ENCODE measurements at regions not wholly inside any gene's neighbourhood (a gene's known extent, or its start where the extent isn't known, plus 50 kb on each side); places are given as distances from the start of the nearest gene placed in this dataset.
"Not testable (repeated sequence)": the region's sequence is repeated elsewhere in the genome, so short reads cannot be mapped to it uniquely, and the experiment has no call there.

- Mint-ChIP-seq H3K9me3 (ENCODE audit: low read depth) (no peaks in the 10 kb centered on the region), H3K36me3 (no peaks in the 10 kb centered on the region), H3K27me3 (no peaks in the 10 kb centered on the region), H3K4me1 (ENCODE audit: low read depth) (no peaks in the 10 kb centered on the region), H3K4me3 (no peak overlapping the region), H3K27ac (no peak overlapping the region)
Measured at GRCh38 chr4:124055336-124055735, 657.2 kb downstream of the ANKRD50 start.

GRCh38 chr4:124055896-124056295 is 656.6 kb downstream of the ANKRD50 start:
- Mint-ChIP-seq H3K27me3 (no peaks in the 10 kb centered on the region), H3K9me3 (ENCODE audit: low read depth) (no peaks in the 10 kb centered on the region), H3K36me3 (no peaks in the 10 kb centered on the region), H3K27ac (no peak overlapping the region), H3K4me3 (no peak overlapping the region), H3K4me1 (ENCODE audit: low read depth) (no peaks in the 10 kb centered on the region)

- Mint-ChIP-seq H3K4me1 (ENCODE audit: low read depth) (no peaks in the 10 kb centered on the region), H3K27me3 (no peaks in the 10 kb centered on the region), H3K27ac (no peak overlapping the region), H3K36me3 (no peaks in the 10 kb centered on the region), H3K4me3 (no peak overlapping the region), H3K9me3 (ENCODE audit: low read depth) (no peaks in the 10 kb centered on the region)
Measured at GRCh38 chr4:124060261-124060918, 652.1 kb downstream of the ANKRD50 start.

DNA sequence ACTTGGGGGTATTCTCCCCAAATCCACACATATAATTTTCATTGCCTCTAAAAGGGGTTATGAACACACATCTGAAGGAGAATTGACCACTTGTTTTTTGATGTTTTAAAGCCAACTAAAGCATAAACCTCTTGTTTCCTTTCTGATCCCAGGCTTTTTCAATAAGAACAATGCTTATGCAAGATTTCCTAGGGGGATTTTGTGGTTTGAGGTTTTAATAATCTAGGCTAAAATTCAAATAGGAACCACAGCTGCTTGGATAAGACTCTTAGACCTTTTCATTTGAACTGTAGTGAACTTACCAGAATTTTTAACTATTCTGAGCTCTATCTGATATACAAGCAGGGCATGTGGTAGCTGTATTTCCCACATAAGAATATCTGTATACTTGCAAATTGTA is 651.1 kb downstream of the ANKRD50 start:
- Mint-ChIP-seq H3K36me3 (no peaks in the 10 kb centered on the region), H3K27ac (no peak overlapping the region), H3K27me3 (no peaks in the 10 kb centered on the region), H3K9me3 (ENCODE audit: low read depth) (no peaks in the 10 kb centered on the region), H3K4me3 (no peak overlapping the region), H3K4me1 (ENCODE audit: low read depth) (no peaks in the 10 kb centered on the region)

DNA sequence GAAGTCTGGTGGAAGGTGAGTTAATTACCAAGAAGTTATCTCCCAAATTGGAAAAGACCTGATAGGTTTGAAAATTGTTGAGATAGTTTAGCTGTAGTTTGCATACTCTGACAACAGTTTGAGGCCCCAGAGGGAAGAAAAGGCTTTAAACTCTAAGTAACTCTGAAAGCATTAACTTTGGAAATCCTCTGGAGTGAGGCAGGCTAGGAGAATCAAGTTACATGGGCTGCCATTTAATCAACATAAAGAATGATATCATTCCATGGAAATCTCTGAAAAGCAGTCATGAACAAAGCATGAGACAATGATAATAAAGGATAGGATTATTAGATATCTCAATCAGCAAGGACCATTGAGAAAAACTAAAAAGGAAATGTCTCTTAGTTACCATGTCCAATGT is 647.1 kb downstream of the ANKRD50 start:
- Mint-ChIP-seq H3K9me3 (ENCODE audit: low read depth) (peaks cover 8% of the 10 kb centered on the region), H3K27ac (no peak overlapping the region), H3K27me3 (no peaks in the 10 kb centered on the region), H3K4me3 (no peak overlapping the region), H3K36me3 (no peaks in the 10 kb centered on the region), H3K4me1 (ENCODE audit: low read depth) (no peaks in the 10 kb centered on the region)

DNA sequence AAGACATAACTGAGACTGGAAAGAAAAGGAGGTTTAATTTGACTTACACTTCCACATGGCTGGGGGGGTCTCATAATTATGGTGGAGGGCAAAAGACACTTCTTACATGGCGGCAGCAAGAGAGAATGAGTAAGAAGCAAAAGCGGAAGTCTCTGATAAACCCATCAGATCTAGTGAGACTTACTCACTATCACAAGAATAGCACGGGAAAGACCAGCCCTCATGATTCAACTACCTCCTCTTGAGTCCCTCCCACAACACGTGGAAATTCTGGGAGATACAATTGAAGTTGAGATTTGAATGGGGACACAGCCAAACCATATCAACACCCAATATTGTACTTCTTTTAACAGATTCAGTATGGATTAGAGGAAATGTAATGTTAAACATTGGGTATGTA is 646.6 kb downstream of the ANKRD50 start:
- Mint-ChIP-seq H3K4me1 (ENCODE audit: low read depth) (no peaks in the 10 kb centered on the region), H3K4me3 (no peak overlapping the region), H3K27me3 (no peaks in the 10 kb centered on the region), H3K36me3 (peaks cover 2% of the 10 kb centered on the region), H3K27ac (no peak overlapping the region), H3K9me3 (ENCODE audit: low read depth) (peaks cover 14% of the 10 kb centered on the region)

GRCh38 chr4:124066595-124066994 is 645.9 kb downstream of the ANKRD50 start:
- Mint-ChIP-seq H3K36me3 (peaks cover 2% of the 10 kb centered on the region), H3K9me3 (ENCODE audit: low read depth) (peaks cover 20% of the 10 kb centered on the region), H3K4me1 (ENCODE audit: low read depth) (no peaks in the 10 kb centered on the region), H3K4me3 (no peak overlapping the region), H3K27me3 (no peaks in the 10 kb centered on the region), H3K27ac (no peak overlapping the region)

DNA sequence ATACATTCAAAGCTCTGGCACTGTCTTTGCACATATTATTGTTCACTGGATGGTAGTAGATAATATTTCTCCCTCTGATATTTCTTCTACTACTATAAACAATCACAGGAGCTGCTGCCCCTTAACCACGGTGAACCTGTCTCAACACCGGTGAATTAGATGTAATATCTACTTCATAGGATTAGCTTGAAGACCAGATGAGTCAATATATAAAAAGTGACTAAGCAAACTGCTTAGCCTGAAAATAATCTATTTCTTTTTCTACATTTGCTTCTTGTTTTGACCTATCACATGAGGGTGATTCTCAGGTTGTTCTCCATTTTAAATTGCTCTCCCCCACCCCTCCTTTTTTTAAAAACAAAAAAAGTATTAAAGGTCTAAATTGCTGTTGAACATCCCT is 645.5 kb downstream of the ANKRD50 start:
- no peak overlapping the region for H3K27ac Mint-ChIP-seq
- peaks cover 23% of the 10 kb centered on the region for H3K9me3 Mint-ChIP-seq (ENCODE audit: low read depth)
- peaks cover 2% of the 10 kb centered on the region for H3K36me3 Mint-ChIP-seq
- no peak overlapping the region for H3K4me3 Mint-ChIP-seq
- H3K27me3 Mint-ChIP-seq = no peaks in the 10 kb centered on the region
- no peaks in the 10 kb centered on the region for H3K4me1 Mint-ChIP-seq (ENCODE audit: low read depth)

- H3K4me3 Mint-ChIP-seq = no peak overlapping the region
- H3K27ac Mint-ChIP-seq = no peak overlapping the region
- peaks cover 1% of the 10 kb centered on the region for H3K27me3 Mint-ChIP-seq
- H3K9me3 Mint-ChIP-seq (ENCODE audit: low read depth) = peaks cover 23% of the 10 kb centered on the region
- no peaks in the 10 kb centered on the region for H3K4me1 Mint-ChIP-seq (ENCODE audit: low read depth)
- peaks cover 2% of the 10 kb centered on the region for H3K36me3 Mint-ChIP-seq
Measured at GRCh38 chr4:124070688-124071484, 641.6 kb downstream of the ANKRD50 start.

GRCh38 chr4:124075276-124075675 is 637.3 kb downstream of the ANKRD50 start:
- H3K36me3 Mint-ChIP-seq; H3K4me3 Mint-ChIP-seq; H3K27ac Mint-ChIP-seq; H3K27me3 Mint-ChIP-seq; H3K4me1 Mint-ChIP-seq (ENCODE audit: low read depth): not testable (repeated sequence)
- peaks cover 32% of the 10 kb centered on the region for H3K9me3 Mint-ChIP-seq (ENCODE audit: low read depth)

GRCh38 chr4:124079174-124079780 is 633.3 kb downstream of the ANKRD50 start:
- H3K9me3 Mint-ChIP-seq (ENCODE audit: low read depth) = peaks cover 22% of the 10 kb centered on the region
- H3K4me3 Mint-ChIP-seq = no peak overlapping the region
- H3K4me1 Mint-ChIP-seq (ENCODE audit: low read depth) = no peaks in the 10 kb centered on the region
- no peaks in the 10 kb centered on the region for H3K36me3 Mint-ChIP-seq
- no peak overlapping the region for H3K27ac Mint-ChIP-seq
- H3K27me3 Mint-ChIP-seq = peaks cover 1% of the 10 kb centered on the region

DNA sequence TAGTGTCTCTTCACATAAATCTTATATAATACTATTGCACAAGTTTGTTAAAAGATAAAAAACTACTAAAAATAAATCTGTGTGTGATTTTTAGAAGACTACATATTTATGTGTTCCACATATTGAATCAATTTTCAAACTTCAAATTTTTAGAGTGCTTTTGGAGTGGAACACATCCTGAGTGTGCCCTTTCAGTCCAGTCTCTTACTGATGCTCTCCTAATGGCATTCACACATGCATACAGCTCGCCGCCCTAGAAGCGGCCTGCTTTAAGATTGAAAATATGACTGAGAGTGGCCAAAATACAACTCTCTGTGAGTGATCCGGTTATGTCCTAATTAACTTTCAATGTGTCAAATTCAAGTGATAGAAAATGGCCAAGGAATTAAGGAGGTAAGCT is 628.8 kb downstream of the ANKRD50 start:
- H3K4me3 Mint-ChIP-seq = no peak overlapping the region
- no peaks in the 10 kb centered on the region for H3K36me3 Mint-ChIP-seq
- no peaks in the 10 kb centered on the region for H3K27me3 Mint-ChIP-seq
- H3K4me1 Mint-ChIP-seq (ENCODE audit: low read depth) = no peaks in the 10 kb centered on the region
- no peak overlapping the region for H3K27ac Mint-ChIP-seq
- H3K9me3 Mint-ChIP-seq (ENCODE audit: low read depth) = peaks cover 18% of the 10 kb centered on the region

- Mint-ChIP-seq H3K4me1 (ENCODE audit: low read depth) (no peaks in the 10 kb centered on the region), H3K27me3 (no peaks in the 10 kb centered on the region), H3K4me3 (no peak overlapping the region), H3K36me3 (no peaks in the 10 kb centered on the region), H3K9me3 (ENCODE audit: low read depth) (peaks cover 2% of the 10 kb centered on the region), H3K27ac (no peak overlapping the region)
Measured at GRCh38 chr4:124085561-124086180, 626.9 kb downstream of the ANKRD50 start.

- Mint-ChIP-seq H3K4me3 (no peak overlapping the region), H3K27ac (no peak overlapping the region), H3K9me3 (ENCODE audit: low read depth) (peaks cover 4% of the 10 kb centered on the region), H3K27me3 (no peaks in the 10 kb centered on the region), H3K36me3 (no peaks in the 10 kb centered on the region), H3K4me1 (ENCODE audit: low read depth) (no peaks in the 10 kb centered on the region)
Measured at GRCh38 chr4:124090021-124090420, 622.5 kb downstream of the ANKRD50 start.

- Mint-ChIP-seq H3K4me3 (no peak overlapping the region), H3K36me3 (no peaks in the 10 kb centered on the region), H3K9me3 (ENCODE audit: low read depth) (peaks cover 4% of the 10 kb centered on the region), H3K4me1 (ENCODE audit: low read depth) (no peaks in the 10 kb centered on the region), H3K27ac (no peak overlapping the region), H3K27me3 (no peaks in the 10 kb centered on the region)
Measured at GRCh38 chr4:124092101-124092500, 620.4 kb downstream of the ANKRD50 start.

Measured in activated naive CD8-positive, alpha-beta T cell (primary cell).